ENCODE measurements at regions not wholly inside any gene's neighbourhood (a gene's known extent, or its start where the extent isn't known, plus 50 kb on each side); places are given as distances from the start of the nearest gene placed in this dataset.

DNA sequence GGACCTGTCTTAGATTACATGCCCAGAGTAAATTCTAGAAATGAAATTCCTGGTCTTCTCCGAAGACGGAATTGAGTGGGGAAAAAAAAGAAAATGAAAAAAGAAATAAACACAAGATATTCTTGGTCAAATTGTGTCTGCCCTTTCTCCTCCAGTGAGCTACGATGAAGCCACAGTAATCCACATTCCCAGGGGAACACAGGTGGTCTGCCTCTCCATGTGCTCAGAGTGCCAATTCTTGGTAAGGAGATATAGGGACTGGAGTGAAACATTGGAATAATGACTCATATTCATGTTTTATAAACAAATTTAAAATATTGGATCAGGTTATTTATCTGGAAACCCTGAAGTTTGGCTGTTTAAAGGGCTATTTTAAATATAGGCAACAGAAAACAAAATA, 54.2 kb upstream of the MGST2 start:
- DNase-seq (ENCODE audit: low read depth, low spot score): no peak

DNA sequence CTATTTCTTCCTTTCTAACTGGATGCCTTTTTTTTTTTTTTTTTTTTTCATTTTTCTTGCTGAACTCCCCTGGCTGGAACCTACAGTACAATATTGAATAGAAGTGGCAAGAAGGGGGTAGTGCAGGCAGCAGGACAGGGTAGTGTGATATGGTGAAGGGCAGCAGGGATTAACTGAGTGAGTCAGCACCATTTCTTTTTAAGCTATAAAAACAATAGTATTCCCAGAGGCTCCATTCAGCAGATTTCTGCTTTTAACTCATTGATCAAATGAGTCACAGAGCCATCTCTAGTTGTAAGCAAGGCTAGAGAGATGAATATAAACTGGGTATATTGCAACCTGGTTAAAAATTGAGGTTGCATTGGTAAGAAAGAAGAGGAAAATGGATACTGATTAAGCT, 53.6 kb upstream of the SETD7 start:
- peak; percentile 54 for DNase-seq (ENCODE audit: low read depth, low spot score)

DNA sequence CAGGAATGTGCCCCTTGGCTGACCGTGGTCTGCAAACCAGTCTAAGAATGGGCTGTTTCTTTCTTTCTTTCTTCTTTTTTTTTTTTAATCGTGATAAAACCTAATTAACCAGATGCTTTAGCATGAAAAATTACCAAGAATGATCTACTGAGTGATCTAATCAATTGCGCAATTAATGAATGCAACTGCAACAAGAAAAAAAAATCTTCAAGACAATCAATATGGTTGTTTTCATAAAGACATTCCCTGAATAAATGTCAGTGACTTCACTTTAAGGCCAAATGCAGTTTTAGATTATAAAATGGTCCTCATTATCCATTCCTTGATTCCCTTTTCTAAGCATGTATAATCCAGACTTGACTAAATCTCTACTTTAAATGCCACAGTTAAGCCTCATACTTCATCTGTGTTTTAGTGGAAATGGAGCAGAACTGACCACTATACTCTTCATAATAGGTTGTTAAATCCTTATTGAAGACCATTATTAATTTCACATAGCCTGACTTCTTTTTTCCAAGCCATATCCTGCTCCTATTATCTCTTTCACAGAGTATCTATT, 51.6 kb upstream of the SETD7 start:
- DNase-seq (ENCODE audit: low read depth, low spot score): no peak

DNA sequence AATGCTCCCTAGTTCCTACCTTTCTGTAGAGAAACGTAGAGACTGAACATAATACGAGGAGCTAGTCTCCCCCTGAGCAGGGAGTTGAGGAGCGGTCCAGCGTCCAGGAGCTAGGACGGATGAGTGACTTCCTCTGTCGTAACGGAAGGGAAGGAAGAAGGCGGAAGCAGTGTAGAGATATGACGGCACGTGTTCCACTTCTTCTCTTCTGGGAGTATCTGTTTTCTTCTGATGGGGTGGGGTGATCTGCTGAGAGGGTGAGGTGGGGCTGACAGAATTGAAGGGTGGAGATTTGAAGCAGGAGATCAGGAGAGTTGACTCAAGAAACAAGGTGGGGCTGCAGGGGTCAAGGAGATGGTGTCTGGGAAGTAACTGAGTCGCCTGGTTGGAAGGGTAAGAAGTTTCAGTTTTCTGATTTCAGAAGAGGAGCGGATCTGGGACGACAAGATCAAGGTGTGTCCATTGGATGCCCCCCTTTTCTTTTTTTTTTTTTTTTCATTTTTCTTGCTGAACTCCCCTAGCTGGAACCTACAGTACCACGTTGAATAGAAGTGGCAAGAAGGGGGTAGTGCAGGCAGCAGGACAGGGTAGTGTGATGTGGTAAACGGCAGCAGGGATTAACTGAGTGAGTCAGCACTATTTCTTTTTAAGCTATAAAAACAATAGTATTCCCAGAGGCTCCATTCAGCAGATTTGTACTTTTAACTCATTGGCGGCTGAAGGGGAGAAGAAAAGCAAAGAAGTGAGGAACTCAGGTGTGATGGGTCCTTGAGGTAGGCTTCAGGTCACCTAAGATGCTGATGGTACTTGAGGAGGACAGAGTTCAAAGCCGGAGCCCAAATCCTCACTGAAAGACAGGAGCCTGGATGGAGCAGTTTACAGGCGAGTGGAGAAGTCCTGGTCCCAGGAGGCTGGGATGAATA, 50.8 kb upstream of the SETD7 start:
- DNase-seq (ENCODE audit: low read depth, low spot score): peak; percentile 64

DNA sequence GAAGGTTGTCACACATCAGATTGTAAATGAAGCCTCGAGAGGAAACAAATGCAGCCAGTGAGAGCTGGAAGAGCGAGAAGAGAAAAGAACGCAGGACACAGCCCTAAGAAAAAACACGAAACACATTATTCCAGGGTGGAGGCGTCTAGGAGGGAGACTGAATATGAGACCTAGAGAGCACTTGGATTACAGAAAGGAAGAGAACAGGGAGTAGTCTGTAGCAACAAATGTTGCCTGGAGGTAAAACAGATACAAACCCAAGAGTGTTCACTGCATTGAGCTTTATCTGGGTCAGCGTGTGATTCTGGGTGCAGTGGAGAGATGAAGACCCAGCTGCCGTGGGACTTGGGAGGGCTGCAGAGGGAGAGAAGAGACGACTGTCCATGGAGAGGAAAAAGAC, 50.1 kb upstream of the SETD7 start:
- DNase-seq (ENCODE audit: low read depth, low spot score): no peak

All from astrocyte of the hippocampus (primary cell).